ENCODE measurements at regions not wholly inside any gene's neighbourhood (a gene's known extent, or its start where the extent isn't known, plus 50 kb on each side); places are given as distances from the start of the nearest gene placed in this dataset.

- TF ChIP-seq POLR2A (IDR thresholded peaks at IDR 0.05; ENCODE audit: low read depth, low read length) (no peak), POLR2AphosphoS5 (IDR thresholded peaks at IDR 0.05; ENCODE audit: low read depth, low read length) (no peak)
These were observed 93.6 kb upstream of the ADGRF1 start for GRCh38 chr6:47135772-47136171.

Measured in GM12892 (cell line).